Osteoblast (primary cell): ENCODE measurements at regions not wholly inside any gene's neighbourhood (a gene's known extent, or its start where the extent isn't known, plus 50 kb on each side); places are given as distances from the start of the nearest gene placed in this dataset.

ENCODE experiments used
- DNase-seq: peaks from one replicate; pipeline ENCODE4 v3.0.0; 2011; ENCODE audit warnings: low spot score, mixed read lengths; ENCODE audit not compliant: insufficient read length; ENCODE audit errors: missing footprints
- H2AFZ ChIP-seq: 2 replicates; pipeline ENCODE4 v1.6.0; 2011; ENCODE audit warnings: mild to moderate bottlenecking, low read length
- H3K27ac ChIP-seq: 2 replicates; pipeline ENCODE4 v1.5.1; 2011; ENCODE audit warnings: mild to moderate bottlenecking, low read depth, low read length, moderate library complexity
- H3K27me3 ChIP-seq: 2 replicates; pipeline ENCODE4 v1.6.0; 2012; ENCODE audit warnings: mild to moderate bottlenecking, control low read depth, inconsistent platforms, low read length, moderate library complexity; ENCODE audit not compliant: insufficient read depth
- H3K36me3 ChIP-seq: 2 replicates; pipeline ENCODE4 v1.5.1; 2011; ENCODE audit warnings: mild to moderate bottlenecking, low read length, control low read depth, moderate library complexity; ENCODE audit not compliant: insufficient read depth
- H3K4me1 ChIP-seq: 2 replicates; pipeline ENCODE4 v1.5.1; 2011; ENCODE audit warnings: mild to moderate bottlenecking, low read length, control low read depth, moderate library complexity; ENCODE audit not compliant: insufficient read depth
- H3K4me2 ChIP-seq: 2 replicates; pipeline ENCODE4 v1.6.0; 2011; ENCODE audit warnings: mild to moderate bottlenecking, low read length; ENCODE audit not compliant: insufficient read depth
- H3K4me3 ChIP-seq: fragments of 200-600 bp; sonication (generic); 3 replicates; pipeline ENCODE4 v1.5.1; 2012; ENCODE audit warnings: mild to moderate bottlenecking, low read length, inconsistent platforms; ENCODE audit not compliant: insufficient read depth
- H3K79me2 ChIP-seq: 2 replicates; pipeline ENCODE4 v1.6.0; 2012; ENCODE audit warnings: mild to moderate bottlenecking, low read length, control low read depth, inconsistent platforms; ENCODE audit not compliant: insufficient read depth
- H3K9me3 ChIP-seq: 2 replicates; pipeline ENCODE4 v1.5.1; 2011; ENCODE audit warnings: low read depth, low read length, control low read depth
- H4K20me1 ChIP-seq: 2 replicates; pipeline ENCODE4 v1.6.0; 2012; ENCODE audit warnings: mild to moderate bottlenecking, low read length, control low read depth; ENCODE audit not compliant: insufficient read depth
- CTCF ChIP-seq: IDR thresholded peaks from 2 replicates; pipeline ENCODE4 v1.5.1; 2011; ENCODE audit warnings: mild to moderate bottlenecking, low read depth, low read length, moderate library complexity; ENCODE audit errors: extremely low read depth

DNA sequence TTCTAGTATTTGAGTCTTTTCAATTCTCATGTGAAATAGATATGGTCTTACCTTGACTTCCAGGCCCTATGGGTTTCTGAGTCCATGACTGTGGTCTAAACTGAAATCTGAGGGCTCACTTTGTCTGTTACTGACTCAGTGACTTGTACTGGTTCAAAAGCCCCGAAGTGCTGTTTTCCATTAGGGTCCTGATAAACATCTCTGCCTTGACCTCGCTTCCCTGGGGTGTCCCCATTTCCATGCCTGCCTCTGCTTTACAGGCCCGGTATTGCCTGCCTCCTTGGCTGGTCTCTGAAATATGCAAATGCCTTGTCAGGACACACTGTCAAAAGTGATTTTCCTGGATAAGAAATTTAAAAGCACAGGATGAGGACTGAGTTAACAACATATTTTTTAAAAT, 538.8 kb downstream of the SOCS6 start:
- TF ChIP-seq CTCF: no peak
- Histone ChIP-seq H3K27ac (no peak overlapping the region), H4K20me1 (no peaks in the 10 kb centered on the region), H3K4me3 (no peak overlapping the region), H2AFZ (no peak overlapping the region), H3K9me3 (peaks cover 3% of the 10 kb centered on the region), H3K27me3 (no peaks in the 10 kb centered on the region), H3K79me2 (no peaks in the 10 kb centered on the region), H3K4me1 (no peaks in the 10 kb centered on the region), H3K4me2 (no peak overlapping the region), H3K36me3 (no peaks in the 10 kb centered on the region)
- no peak for DNase-seq

DNA sequence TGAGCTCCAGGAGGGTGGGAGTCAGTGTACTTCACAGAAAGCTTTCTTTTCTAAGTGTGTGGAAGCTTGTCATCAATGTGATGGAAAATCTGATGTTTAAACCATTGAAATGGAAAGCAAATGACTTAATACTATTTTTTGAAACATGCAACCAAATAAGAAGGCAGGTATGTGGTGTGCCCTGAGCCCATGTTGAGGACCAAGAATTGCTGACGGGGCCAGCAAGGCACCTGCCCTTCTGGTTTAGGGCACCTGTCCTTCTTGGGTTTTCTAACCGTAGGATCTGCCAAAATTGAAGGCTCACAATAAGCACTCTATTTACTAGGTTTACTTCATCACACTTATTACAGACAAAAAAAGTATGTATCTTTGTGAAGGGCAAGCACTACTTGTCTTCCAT, 537.7 kb downstream of the SOCS6 start:
- H3K27ac ChIP-seq: no peak overlapping the region
- H4K20me1 ChIP-seq: no peaks in the 10 kb centered on the region
- TF ChIP-seq CTCF: no peak

DNA sequence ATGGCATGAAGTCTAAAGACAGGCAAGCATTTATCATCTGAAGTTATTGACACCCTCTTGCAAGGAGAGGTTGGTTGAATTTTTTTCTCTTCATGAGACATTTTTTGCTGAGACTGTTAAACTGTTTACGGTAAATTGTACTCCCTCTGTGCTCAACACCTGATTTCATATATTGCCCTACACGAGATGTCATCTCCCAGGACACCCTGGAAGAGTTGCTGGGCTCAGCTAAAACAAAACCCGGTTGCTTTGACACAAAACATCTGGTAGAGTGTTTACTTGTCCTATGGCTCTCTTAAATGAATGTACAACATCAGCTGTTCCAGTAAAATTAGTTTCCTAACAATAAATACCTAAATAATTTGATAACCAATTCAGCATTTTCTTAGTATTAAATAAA, 533.8 kb downstream of the SOCS6 start:
- no peak overlapping the region for H3K27ac ChIP-seq
- no peaks in the 10 kb centered on the region for H4K20me1 ChIP-seq
- H3K79me2 ChIP-seq: no peaks in the 10 kb centered on the region
- H3K36me3 ChIP-seq: no peaks in the 10 kb centered on the region
- TF ChIP-seq CTCF: no peak
- H3K27me3 ChIP-seq: no peaks in the 10 kb centered on the region
- no peaks in the 10 kb centered on the region for H3K4me1 ChIP-seq
- H3K9me3 ChIP-seq: peaks cover 3% of the 10 kb centered on the region
- H2AFZ ChIP-seq: no peak overlapping the region
- no peak for DNase-seq
- no peak overlapping the region for H3K4me3 ChIP-seq
- no peak overlapping the region for H3K4me2 ChIP-seq

More for the DNA sequence above, 537.7 kb downstream of the SOCS6 start:
- H3K4me1 ChIP-seq: no peaks in the 10 kb centered on the region
- DNase-seq: no peak
- no peak overlapping the region for H2AFZ ChIP-seq
- no peaks in the 10 kb centered on the region for H3K79me2 ChIP-seq
- no peaks in the 10 kb centered on the region for H3K9me3 ChIP-seq
- H3K4me3 ChIP-seq: no peak overlapping the region
- H3K36me3 ChIP-seq: no peaks in the 10 kb centered on the region
- no peaks in the 10 kb centered on the region for H3K27me3 ChIP-seq
- H3K4me2 ChIP-seq: no peak overlapping the region

DNA sequence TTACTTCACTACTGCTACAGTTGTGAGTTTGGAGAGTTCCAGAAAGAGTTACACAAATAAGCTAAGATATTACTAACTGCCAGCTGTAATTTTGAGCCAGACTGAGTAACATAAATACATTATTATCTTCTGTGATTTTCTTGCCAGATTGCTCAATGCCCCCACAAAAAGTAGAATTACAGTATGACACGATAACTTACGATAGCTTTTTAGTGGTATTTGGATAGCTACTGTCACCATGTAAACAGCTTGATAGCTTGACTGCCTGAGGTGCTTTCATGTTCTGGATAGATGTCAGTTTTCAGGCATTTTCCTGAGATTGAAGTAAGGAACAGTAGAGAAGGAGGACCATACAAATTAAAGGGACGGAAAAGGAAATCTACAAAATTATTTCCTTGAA, 533.3 kb downstream of the SOCS6 start:
- no peak overlapping the region for H3K4me3 ChIP-seq
- H3K27ac ChIP-seq: no peak overlapping the region
- TF ChIP-seq CTCF: no peak
- H2AFZ ChIP-seq: no peak overlapping the region
- peaks cover 3% of the 10 kb centered on the region for H3K9me3 ChIP-seq
- H3K4me1 ChIP-seq: no peaks in the 10 kb centered on the region
- no peaks in the 10 kb centered on the region for H3K27me3 ChIP-seq
- no peak for DNase-seq
- H3K79me2 ChIP-seq: no peaks in the 10 kb centered on the region
- H3K4me2 ChIP-seq: no peak overlapping the region
- H4K20me1 ChIP-seq: no peaks in the 10 kb centered on the region
- no peaks in the 10 kb centered on the region for H3K36me3 ChIP-seq
